GM12874 (cell line): ENCODE measurements at regions not wholly inside any gene's neighbourhood (a gene's known extent, or its start where the extent isn't known, plus 50 kb on each side); places are given as distances from the start of the nearest gene placed in this dataset.

Experiments used
- CTCF ChIP-seq: IDR thresholded peaks from 2 replicates; pipeline ENCODE4 v1.5.1; 2011; ENCODE audit warnings: low read depth, mild to moderate bottlenecking, control low read depth, low read length, moderate library complexity; ENCODE audit not compliant: insufficient read depth

GRCh38 chr18:65671621-65672415, 79.0 kb upstream of the CDH7 start:
- TF ChIP-seq CTCF, result no peak

GRCh38 chr18:65661391-65661790, 89.4 kb upstream of the CDH7 start:
- TF ChIP-seq CTCF, result no peak

- no peak for TF ChIP-seq CTCF
Observed at GRCh38 chr18:65659912-65660311, 90.9 kb upstream of the CDH7 start.

GRCh38 chr18:65659312-65659711, 91.5 kb upstream of the CDH7 start:
- no peak for TF ChIP-seq CTCF

- no peak for TF ChIP-seq CTCF
Observed at GRCh38 chr18:65651192-65651591, 99.6 kb upstream of the CDH7 start.

GRCh38 chr18:65632236-65632635, 118.6 kb upstream of the CDH7 start:
- TF ChIP-seq CTCF, result no peak

- TF ChIP-seq CTCF, result no peak
Observed at GRCh38 chr18:65631766-65632165, 119.0 kb upstream of the CDH7 start.
